GM19397 (cell line): ENCODE measurements at regions not wholly inside any gene's neighbourhood (a gene's known extent, or its start where the extent isn't known, plus 50 kb on each side); places are given as distances from the start of the nearest gene placed in this dataset.
"Not testable (repeated sequence)": the region's sequence is repeated elsewhere in the genome, so short reads cannot be mapped to it uniquely, and the experiment has no call there.

Experiments
- ATAC-seq: cut with Tn5 transposase; IDR thresholded peaks from one replicate; pipeline ENCODE4 v1.9.1; 2021; ENCODE audit warnings: mild to moderate bottlenecking, moderate library complexity; ENCODE audit not compliant: unreplicated experiment

- ATAC-seq = no peak
These were observed 56.4 kb upstream of the XIRP2 start for GRCh38 chr2:166831930-166832329.

GRCh38 chr2:166825914-166826313, 62.4 kb upstream of the XIRP2 start:
- ATAC-seq = no peak

GRCh38 chr2:166814335-166814734, 73.9 kb upstream of the XIRP2 start:
- no peak for ATAC-seq

DNA sequence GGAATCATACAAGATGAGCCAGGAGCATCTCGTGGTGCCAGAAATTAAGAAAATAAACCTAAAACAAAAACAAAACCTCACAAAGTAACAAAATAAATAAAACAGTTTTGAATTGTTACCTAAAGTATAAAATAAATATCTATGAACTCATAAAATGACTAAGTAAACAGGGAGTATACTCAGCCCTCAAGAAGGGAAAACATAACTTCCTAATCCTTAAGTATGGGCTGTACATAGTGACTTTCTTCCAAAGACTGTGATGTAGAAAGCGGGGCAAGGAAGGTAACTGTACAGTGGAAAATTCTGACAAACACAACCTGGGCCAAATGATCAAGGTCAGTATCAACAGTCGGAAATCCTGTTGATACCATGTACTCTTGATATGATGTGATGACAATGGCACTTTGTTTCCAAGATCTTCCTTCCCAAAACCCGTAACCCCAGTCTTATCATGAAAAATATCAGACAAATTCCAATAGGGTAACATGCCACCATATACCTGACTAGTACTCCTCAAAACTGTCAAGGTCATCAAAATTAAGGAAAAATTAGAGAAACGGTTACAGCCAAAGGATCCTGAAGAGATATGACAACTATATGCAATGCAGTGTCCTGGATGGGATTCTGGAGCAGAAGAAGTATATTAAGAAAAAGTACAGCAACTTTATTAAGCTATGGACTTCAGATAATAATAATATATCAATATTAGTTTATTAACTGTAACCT, 76.0 kb upstream of the XIRP2 start:
- no peak for ATAC-seq

DNA sequence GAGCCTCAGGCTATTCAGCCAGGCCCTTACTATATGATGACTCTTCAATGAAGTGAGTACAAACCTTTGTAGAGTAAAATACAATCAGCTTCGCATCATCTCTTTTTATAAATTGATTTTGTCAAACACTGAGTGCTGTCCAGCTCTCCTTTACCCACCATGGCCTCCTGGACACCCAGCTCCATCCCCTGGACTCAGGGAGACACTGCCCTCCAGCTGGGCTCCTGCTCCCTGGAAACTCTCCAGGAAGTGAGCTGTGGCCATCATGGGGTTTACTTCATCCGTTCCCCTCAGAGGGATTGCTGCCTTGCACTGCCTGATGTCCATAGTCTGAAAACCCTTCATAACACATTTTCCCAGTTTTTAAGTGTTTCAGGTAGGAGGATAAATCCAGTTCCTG, 82.5 kb upstream of the XIRP2 start:
- ATAC-seq = no peak

GRCh38 chr2:166803373-166804000, 84.8 kb upstream of the XIRP2 start:
- ATAC-seq = no peak

GRCh38 chr2:166802475-166802874, 85.8 kb upstream of the XIRP2 start:
- ATAC-seq = no peak

DNA sequence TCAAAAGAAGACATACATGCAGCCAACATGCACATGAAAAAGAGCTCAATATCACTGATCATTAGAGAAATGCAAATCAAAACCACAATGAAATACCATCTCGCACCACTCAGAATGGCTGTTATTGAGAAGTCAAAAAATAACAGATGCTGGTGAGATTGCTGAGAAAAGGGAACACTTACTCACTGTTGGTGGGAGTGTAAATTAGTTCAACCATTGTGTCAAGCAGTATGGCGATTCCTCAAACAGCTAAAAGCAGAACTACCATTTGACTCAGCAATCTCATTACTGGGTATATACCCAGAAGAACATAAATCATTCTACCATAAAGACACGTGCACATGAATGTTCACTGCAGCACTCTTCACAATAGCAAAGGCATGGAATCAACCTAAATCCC, 95.5 kb upstream of the XIRP2 start:
- ATAC-seq = peak; percentile 59

DNA sequence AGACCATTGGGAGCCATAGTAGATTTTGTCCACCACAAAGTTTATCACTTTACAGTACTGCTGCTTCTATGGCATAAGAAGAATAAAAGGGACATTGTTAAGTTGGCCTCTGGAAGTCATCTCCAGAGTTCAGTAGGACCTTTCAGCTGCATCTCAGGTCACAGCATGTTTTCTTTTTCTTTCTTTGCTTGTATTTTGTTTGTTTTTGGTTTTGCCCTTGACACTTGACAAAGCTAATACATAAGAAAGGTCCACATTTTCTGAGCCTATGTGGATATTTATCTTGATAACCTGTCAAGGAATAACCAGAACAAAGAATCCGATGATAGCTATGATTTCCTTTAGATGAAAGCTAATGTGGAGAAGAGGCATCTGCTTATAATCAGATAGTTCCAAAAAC, 101.6 kb upstream of the XIRP2 start:
- ATAC-seq = no peak

DNA sequence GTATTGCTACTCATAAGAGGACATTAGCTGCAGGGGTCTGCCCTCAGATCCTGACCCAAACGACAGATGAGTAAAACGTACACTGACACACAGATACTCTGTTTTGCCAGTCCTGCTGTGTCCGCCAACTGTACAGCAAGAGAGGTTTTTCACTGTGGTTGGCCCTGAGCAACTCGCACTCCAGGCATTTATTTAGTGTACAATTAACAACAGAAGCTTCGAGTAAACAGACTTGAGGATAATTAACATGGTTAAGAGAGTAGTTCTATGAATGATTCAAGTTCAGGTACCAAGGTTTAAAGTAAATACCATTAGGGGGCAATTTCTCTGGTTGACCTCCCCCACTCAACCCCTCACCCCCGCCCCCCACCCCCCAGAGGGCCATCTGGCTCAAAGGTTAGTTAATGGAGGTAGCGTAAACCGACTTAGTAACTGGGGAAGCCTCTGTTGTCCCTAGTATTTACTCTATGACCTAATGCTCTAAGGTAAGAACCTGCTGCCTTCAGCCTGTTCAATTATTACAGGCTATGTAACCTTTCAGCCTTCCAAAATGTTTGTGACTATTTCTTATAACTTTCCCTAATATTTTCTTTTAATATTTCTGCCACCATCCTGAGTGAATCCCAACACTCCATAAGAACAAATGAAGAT, 103.9 kb upstream of the XIRP2 start:
- ATAC-seq = no peak

DNA sequence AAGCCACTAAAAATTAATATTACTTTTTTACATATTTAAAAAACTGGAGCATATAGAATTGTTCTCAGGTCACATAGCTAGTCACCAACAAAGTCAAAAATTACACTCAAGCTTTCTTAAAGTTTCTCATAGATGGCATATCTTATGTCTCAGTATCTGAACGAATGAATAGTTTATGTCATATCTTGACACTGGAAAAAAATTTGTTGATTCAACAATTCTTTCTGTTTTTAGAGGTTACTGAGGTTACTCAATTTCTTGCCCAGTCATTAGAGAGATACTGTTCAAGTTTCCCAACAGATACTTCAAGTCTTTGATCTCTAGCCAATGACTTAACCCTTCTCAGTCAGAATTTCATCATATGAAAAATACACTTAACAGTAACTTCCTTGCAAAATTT, 113.1 kb upstream of the XIRP2 start:
- ATAC-seq = no peak

DNA sequence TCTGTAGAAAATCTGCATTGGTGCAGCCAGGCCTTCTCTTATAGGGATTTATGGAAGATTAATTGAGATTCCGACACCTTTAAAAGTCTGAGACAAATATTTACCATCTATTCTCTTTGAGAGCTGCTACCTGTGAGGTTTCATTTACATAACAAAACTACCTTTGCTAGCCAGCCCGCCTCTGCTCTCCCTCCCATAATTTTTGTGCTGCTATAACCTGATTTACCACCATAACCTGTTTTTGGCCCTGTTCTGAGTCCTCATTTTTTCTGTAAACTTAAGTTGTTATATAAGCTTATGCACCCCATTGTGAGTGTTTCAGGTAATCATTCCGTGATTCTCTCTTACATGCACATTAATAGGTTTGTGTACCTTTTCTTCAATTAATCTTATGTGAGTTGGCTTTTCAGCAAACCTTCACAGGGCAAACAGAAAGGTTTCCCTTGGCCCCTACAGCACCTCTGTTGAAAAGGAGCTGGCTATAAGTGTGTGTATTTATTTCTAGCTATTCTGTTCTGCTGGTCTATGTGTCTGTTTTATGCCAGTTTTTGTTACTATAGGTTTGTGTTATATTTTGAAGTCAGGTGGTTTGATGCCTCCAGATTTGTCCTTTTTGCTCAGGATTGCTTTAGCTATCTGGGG, 114.9 kb upstream of the XIRP2 start:
- ATAC-seq = no peak

DNA sequence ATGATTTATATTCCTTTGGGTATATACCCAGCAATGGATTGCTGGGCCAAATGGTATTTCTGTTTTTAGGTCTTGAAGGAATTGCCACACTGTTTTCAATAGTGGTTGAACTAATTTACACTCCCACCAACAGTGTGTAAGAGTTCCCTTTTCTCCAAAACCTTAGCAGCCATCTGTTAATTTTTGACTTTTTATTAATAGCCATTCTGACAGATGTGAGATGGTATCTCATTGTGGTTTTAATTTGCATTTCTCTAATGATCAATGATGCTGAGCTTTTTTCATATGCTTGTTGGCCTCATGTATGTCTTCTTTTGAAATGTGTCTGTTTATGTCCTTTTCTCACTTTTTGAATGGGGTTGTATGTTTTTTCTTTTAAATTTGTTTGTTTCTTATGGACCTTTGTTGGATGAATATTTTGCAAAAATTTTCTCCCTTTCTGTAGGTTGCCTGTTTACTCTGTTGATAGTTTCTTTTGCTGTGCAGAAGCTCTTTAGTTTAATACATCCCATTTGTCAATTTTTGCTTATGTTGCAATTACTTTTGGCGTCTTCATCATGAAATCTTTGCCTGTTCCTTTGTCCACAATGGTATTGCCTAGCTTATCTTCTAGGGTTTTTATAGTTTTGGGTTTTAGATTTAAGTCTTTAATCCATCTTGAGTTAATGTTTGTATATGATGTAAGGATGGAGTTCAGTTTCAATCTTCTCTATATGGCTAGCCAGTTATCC, 119.7 kb upstream of the XIRP2 start:
- ATAC-seq = peak; percentile 90

DNA sequence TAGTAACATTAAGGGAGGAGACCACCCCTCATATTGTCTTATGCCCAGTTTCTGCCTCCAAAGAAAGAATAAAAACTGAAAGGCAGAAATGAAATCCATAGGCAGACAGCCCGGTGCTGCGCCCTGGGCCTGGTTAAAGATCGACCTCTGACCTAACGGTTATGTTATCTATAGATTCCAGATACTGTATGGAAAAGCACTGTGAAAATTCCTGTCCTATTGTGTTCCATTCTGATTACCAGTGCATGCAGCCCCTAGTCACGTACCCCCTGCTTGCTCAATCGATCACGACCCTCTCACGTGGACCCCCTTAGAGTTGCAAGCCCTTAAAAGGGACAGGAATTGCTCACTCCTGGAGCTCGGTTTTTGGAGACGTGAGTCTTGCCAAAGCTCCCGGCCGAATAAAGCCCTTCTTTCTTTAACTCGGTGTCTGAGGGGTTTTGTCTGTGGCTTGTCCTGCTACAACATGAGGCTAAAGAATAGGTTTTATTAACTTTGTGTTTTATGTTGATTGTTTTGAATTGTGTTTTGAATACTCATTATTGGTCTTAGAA, 121.4 kb upstream of the XIRP2 start:
- not testable (repeated sequence) for ATAC-seq

GRCh38 chr2:166766220-166766619, 122.1 kb upstream of the XIRP2 start:
- no peak for ATAC-seq

DNA sequence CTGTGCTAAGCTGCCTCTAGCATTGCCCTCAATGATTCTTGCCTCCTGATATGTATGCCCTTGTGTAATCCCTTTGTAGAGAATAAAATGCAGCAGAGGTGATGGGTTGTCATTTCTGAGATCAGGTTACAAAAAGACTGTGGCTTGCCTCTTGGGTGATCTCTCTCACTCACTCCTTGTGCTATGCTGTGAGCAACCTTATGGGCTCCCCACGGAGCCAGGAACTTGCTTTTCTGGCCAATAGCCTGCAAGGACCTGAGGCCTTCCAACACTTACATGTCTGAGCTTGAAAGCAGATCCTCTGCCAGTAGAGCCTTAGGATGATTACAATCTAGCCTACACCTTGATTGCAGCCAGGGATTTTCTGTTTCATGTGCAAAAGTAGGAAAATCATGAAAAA, 123.1 kb upstream of the XIRP2 start:
- ATAC-seq = no peak

- ATAC-seq = no peak
These were observed 123.6 kb upstream of the XIRP2 start for GRCh38 chr2:166764702-166765101.

DNA sequence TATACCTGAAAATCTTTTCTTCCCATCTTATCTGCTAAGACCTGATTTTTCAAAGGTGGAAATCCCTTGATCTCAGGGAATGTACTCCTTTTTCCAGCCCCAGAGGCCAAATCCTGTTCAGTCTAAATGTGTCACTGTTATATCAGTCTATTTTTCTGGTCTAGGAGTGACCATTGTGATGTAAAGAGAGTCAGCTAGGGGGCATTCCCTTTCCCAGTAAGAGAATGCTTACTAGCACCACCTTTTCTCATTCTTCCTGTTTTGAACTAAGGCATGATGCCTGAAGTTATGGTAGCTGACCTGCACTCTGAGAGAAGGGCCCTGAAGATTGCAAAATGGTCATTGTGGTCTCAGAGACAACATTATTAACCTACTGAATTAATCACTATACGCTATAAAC, 124.1 kb upstream of the XIRP2 start:
- no peak for ATAC-seq

DNA sequence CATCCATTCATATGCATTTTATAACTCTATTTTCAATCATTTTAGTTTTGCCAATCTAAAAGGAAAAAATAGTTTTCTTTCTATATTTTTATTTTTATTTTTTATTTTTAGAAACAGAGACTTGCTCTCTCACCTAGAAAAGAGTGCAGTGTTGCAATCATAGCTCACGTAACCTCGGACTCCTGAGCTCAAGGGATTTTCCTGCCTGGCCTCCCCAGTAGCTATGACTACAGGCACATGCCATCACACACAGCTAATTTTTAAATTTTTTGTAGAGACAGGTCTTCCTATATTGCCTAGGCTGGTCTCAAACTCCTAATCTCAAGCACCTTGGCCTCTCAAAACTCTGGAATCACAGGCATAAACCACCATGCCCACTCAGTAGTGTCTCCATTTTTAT, 125.5 kb upstream of the XIRP2 start:
- ATAC-seq = peak; percentile 55

DNA sequence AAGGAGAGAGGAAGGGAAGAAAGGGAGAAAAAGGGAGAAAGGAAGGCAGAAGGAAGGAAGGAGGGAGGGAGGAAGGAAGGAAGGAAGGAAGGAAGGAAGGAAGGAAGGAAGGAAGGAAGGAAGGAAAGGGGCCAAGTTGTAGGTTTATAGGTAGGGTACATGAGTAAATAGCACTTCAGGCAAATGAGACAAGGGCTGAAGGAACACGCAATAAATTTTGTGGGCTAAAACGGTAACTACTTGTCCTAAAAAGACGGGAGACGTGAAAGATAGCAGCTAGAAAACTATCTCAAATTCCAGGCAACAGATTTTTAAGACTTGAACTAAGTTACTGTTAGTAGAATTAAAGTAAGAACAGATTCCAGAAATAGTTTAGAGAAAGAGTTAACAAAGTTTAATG, 129.3 kb upstream of the XIRP2 start:
- no peak for ATAC-seq

DNA sequence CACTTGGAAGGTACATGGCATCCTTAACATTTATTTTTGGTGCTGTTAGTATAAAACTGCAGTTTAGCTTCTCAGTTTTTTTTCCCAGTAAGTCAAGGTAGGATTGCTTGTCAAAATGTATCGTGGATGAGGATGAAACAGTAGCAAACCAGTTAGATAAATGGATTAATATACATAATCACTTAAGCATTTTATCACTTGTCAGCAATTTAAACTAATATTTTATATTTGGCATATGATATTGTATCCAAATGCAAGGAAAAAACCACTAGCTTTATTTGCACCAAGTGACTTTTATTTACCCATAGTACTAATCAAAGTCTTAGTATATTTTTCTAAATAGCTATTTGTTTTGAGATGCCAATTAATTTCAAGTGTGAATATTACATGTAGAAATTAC, 137.7 kb upstream of the XIRP2 start:
- no peak for ATAC-seq
